ENCODE measurements at regions not wholly inside any gene's neighbourhood (a gene's known extent, or its start where the extent isn't known, plus 50 kb on each side); places are given as distances from the start of the nearest gene placed in this dataset.

- Mint-ChIP-seq H3K27me3 (ENCODE audit: insufficient read depth, low read depth) (peaks cover 3% of the 10 kb centered on the region), H3K4me3 (no peak overlapping the region), H3K36me3 (no peaks in the 10 kb centered on the region), H3K4me1 (no peaks in the 10 kb centered on the region), H3K9me3 (no peaks in the 10 kb centered on the region), H3K27ac (no peak overlapping the region)
- H3K9ac ChIP-seq = no peak overlapping the region
- H3K4me2 ChIP-seq = no peak overlapping the region
- no peaks in the 10 kb centered on the region for H3K9me3 ChIP-seq (ENCODE audit: low read depth)
- no peak overlapping the region for H2AFZ ChIP-seq (replicated peaks)
- H3K27ac ChIP-seq = no peak overlapping the region
- no peaks in the 10 kb centered on the region for H3F3A ChIP-seq (ENCODE audit: low read depth)
- no peaks in the 10 kb centered on the region for H3K4me1 ChIP-seq
- TF ChIP-seq EZH2 (IDR thresholded peaks at IDR 0.05) = no peak
- no peak for TF ChIP-seq CTCF (IDR thresholded peaks at IDR 0.05)
- no peak for TF ChIP-seq EZH2phosphoT487 (IDR thresholded peaks at IDR 0.05)
- H3K79me2 ChIP-seq (ENCODE audit: low read depth) = no peaks in the 10 kb centered on the region
- DNase-seq (ENCODE audit: low spot score) = no peak
- no peak overlapping the region for H3K4me3 ChIP-seq
- H3K36me3 ChIP-seq = no peaks in the 10 kb centered on the region
- no peaks in the 10 kb centered on the region for H4K20me1 ChIP-seq (ENCODE audit: low read depth)
- no peaks in the 10 kb centered on the region for H3K27me3 ChIP-seq
Measured at GRCh38 chr2:41546031-41546430, 501.8 kb upstream of the PKDCC start.

- Mint-ChIP-seq H3K4me3 (no peak overlapping the region), H3K4me1 (no peaks in the 10 kb centered on the region), H3K36me3 (no peaks in the 10 kb centered on the region), H3K27ac (no peak overlapping the region), H3K9me3 (no peaks in the 10 kb centered on the region), H3K27me3 (ENCODE audit: insufficient read depth, low read depth) (peaks cover 2% of the 10 kb centered on the region)
- Histone ChIP-seq H3K4me1 (no peaks in the 10 kb centered on the region), H3K36me3 (no peaks in the 10 kb centered on the region), H3K4me2 (no peak overlapping the region), H3K79me2 (ENCODE audit: low read depth) (no peaks in the 10 kb centered on the region), H3K9me3 (ENCODE audit: low read depth) (no peaks in the 10 kb centered on the region), H3K9ac (no peak overlapping the region), H4K20me1 (ENCODE audit: low read depth) (no peaks in the 10 kb centered on the region), H3K27me3 (no peaks in the 10 kb centered on the region), H3K4me3 (no peak overlapping the region), H3K27ac (no peak overlapping the region), H3F3A (ENCODE audit: low read depth) (no peaks in the 10 kb centered on the region), H2AFZ (replicated peaks) (no peak overlapping the region)
- TF ChIP-seq EZH2 (IDR thresholded peaks at IDR 0.05) (no peak), CTCF (IDR thresholded peaks at IDR 0.05) (no peak), EZH2phosphoT487 (IDR thresholded peaks at IDR 0.05) (no peak)
- DNase-seq (ENCODE audit: low spot score) = no peak
Measured at GRCh38 chr2:41568648-41569047, 479.2 kb upstream of the PKDCC start.

GRCh38 chr2:41572154-41572553 is 475.7 kb upstream of the PKDCC start:
- Mint-ChIP-seq H3K27ac (peak overlapping the region; percentile 46), H3K27me3 (ENCODE audit: insufficient read depth, low read depth) (no peaks in the 10 kb centered on the region), H3K9me3 (no peaks in the 10 kb centered on the region), H3K36me3 (no peaks in the 10 kb centered on the region), H3K4me3 (no peak overlapping the region), H3K4me1 (no peaks in the 10 kb centered on the region)
- no peak overlapping the region for H2AFZ ChIP-seq (replicated peaks)
- no peaks in the 10 kb centered on the region for H3F3A ChIP-seq (ENCODE audit: low read depth)
- H3K9ac ChIP-seq = no peak overlapping the region
- no peak overlapping the region for H3K27ac ChIP-seq
- no peaks in the 10 kb centered on the region for H3K4me1 ChIP-seq
- no peak for TF ChIP-seq EZH2phosphoT487 (IDR thresholded peaks at IDR 0.05)
- TF ChIP-seq EZH2 (IDR thresholded peaks at IDR 0.05) = no peak
- TF ChIP-seq CTCF (IDR thresholded peaks at IDR 0.05) = no peak
- H3K4me2 ChIP-seq = no peak overlapping the region
- no peaks in the 10 kb centered on the region for H4K20me1 ChIP-seq (ENCODE audit: low read depth)
- H3K79me2 ChIP-seq (ENCODE audit: low read depth) = no peaks in the 10 kb centered on the region
- no peaks in the 10 kb centered on the region for H3K36me3 ChIP-seq
- DNase-seq (ENCODE audit: low spot score) = no peak
- no peak overlapping the region for H3K4me3 ChIP-seq
- H3K27me3 ChIP-seq = no peaks in the 10 kb centered on the region
- H3K9me3 ChIP-seq (ENCODE audit: low read depth) = no peaks in the 10 kb centered on the region

- Histone ChIP-seq H4K20me1 (ENCODE audit: low read depth) (no peaks in the 10 kb centered on the region), H3K9me3 (ENCODE audit: low read depth) (no peaks in the 10 kb centered on the region), H2AFZ (replicated peaks) (no peak overlapping the region), H3K4me2 (no peak overlapping the region), H3F3A (ENCODE audit: low read depth) (no peaks in the 10 kb centered on the region), H3K9ac (no peak overlapping the region), H3K27ac (no peak overlapping the region), H3K4me3 (no peak overlapping the region), H3K4me1 (no peaks in the 10 kb centered on the region), H3K79me2 (ENCODE audit: low read depth) (no peaks in the 10 kb centered on the region), H3K27me3 (no peaks in the 10 kb centered on the region), H3K36me3 (no peaks in the 10 kb centered on the region)
- H3K4me1 Mint-ChIP-seq = no peaks in the 10 kb centered on the region
- no peaks in the 10 kb centered on the region for H3K9me3 Mint-ChIP-seq
- no peak overlapping the region for H3K4me3 Mint-ChIP-seq
- TF ChIP-seq CTCF (IDR thresholded peaks at IDR 0.05) (no peak), EZH2 (IDR thresholded peaks at IDR 0.05) (no peak), EZH2phosphoT487 (IDR thresholded peaks at IDR 0.05) (no peak)
- no peak for DNase-seq (ENCODE audit: low spot score)
- H3K27ac Mint-ChIP-seq = no peak overlapping the region
- no peaks in the 10 kb centered on the region for H3K36me3 Mint-ChIP-seq
- no peaks in the 10 kb centered on the region for H3K27me3 Mint-ChIP-seq (ENCODE audit: insufficient read depth, low read depth)
Measured at GRCh38 chr2:41576423-41576822, 471.4 kb upstream of the PKDCC start.

Data from neural progenitor cell (in vitro differentiated cells).